ENCODE measurements at regions not wholly inside any gene's neighbourhood (a gene's known extent, or its start where the extent isn't known, plus 50 kb on each side); places are given as distances from the start of the nearest gene placed in this dataset.

DNA sequence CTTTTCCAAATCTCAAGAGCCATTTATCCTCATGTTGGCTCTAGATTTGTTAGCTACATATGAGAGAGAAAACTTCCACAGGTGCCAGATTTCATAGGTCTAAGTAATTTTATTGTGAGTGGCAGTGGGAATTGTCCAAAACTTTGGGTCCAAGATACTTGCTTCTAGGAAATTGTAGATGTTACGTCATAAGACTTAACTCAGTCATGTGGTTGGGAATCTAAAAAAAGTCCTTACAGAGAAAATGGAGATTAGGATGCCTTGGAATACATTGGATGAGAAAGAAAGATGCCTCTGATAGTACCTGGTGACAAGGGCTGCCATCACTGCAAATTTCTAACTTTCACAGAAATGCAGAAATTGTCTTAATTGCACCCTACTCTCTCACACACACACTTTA lies 506.5 kb downstream of the C4orf33 start:
- H3K79me1 ChIP-seq (ENCODE audit: low read depth, low read length) = no peaks in the 10 kb centered on the region
- H2BK12ac ChIP-seq (ENCODE audit: low read length) = no peak overlapping the region
- H3K14ac ChIP-seq (ENCODE audit: low read length) = no peak overlapping the region
- H2AFZ ChIP-seq (ENCODE audit: low read length) = no peak overlapping the region
- no peak overlapping the region for H3K9ac ChIP-seq (ENCODE audit: low read depth, low read length, poor library complexity)
- H3K4me2 ChIP-seq (ENCODE audit: insufficient read depth, low read length, poor library complexity, severe bottlenecking) = no peak overlapping the region
- no peak overlapping the region for H2BK15ac ChIP-seq (ENCODE audit: low read length)
- no peak overlapping the region for H3K23ac ChIP-seq (ENCODE audit: low read depth, low read length, poor library complexity)
- no peak overlapping the region for H4K8ac ChIP-seq (ENCODE audit: low read depth, low read length)
- no peaks in the 10 kb centered on the region for H3K36me3 ChIP-seq (replicated peaks in 1 of 2; ENCODE audit: control insufficient read depth in 2 of 2, insufficient read depth in 2 of 2, low read length in 2 of 2)
- no peak overlapping the region for H3K27ac ChIP-seq (replicated peaks; ENCODE audit: low read length)
- DNase-seq (ENCODE audit: low spot score) = no peak
- H2BK5ac ChIP-seq (ENCODE audit: low read length) = no peak overlapping the region
- no peak overlapping the region for H3K4me3 ChIP-seq (ENCODE audit: low read length in 2 of 2)
- H3K9me3 ChIP-seq (replicated peaks in 1 of 2; ENCODE audit: control insufficient read depth in 2 of 2, insufficient read depth in 1 of 2, low read depth in 1 of 2, low read length in 2 of 2) = no peaks in the 10 kb centered on the region
- WGBS, 2 donors (ENCODE audit: extremely low coverage in 2 of 2, insufficient read length in 2 of 2, insufficient replicate concordance in 1 of 2) = no CpG with 5 or more reads among the region's 1 CpG
- H3K4ac ChIP-seq (ENCODE audit: low read length) = no peak overlapping the region
- H3K4me1 ChIP-seq (ENCODE audit: control insufficient read depth in 2 of 2, insufficient read depth in 1 of 2, low read depth in 1 of 2, low read length in 2 of 2) = no peaks in the 10 kb centered on the region
- H4K91ac ChIP-seq (ENCODE audit: low read depth, low read length, poor library complexity) = no peak overlapping the region
- H2AK5ac ChIP-seq (ENCODE audit: low read depth, low read length) = no peak overlapping the region
- H3K27me3 ChIP-seq (ENCODE audit: control insufficient read depth in 3 of 3, insufficient read depth in 3 of 3, low read depth in 1 of 3, low read length in 3 of 3) = no peaks in the 10 kb centered on the region
- H2BK120ac ChIP-seq (ENCODE audit: low read depth, low read length) = no peak overlapping the region
- H3K18ac ChIP-seq (ENCODE audit: low read length) = no peak overlapping the region

DNA sequence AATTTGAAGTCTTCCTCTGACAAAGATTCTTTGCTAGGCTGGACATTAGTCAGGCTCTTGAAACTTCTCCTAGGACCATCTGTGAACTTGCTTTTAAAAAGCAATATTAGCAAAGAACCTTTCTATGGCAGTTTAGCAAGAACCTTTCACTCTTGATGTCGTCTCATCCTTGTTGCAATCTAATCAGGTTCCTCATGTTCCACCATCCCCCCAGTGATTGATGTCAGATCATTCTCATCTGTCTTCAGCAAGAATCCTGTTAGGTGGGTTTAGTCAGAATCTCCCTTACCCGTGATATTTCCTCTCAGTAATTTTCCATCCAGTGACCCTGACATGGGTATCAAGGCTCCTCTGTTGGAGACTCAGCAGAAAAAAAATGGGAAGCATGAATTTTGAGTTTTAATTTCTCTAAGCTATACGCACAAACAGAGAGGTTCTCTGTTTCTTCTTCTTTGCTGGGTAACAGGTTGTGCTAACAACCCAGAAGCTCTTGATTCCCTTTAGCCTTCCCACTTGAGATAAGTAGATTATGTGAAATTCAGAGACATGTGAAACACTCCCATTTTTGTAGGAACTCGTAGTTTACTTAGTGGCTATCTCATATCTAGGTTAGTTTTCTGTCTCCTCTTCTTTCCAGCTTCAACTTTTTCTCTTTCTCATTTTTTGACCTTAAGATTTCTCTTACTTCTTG lies 507.4 kb downstream of the C4orf33 start:
- Histone ChIP-seq H3K36me3 (replicated peaks in 1 of 2; ENCODE audit: control insufficient read depth in 2 of 2, insufficient read depth in 2 of 2, low read length in 2 of 2) (no peaks in the 10 kb centered on the region), H3K4me1 (ENCODE audit: control insufficient read depth in 2 of 2, insufficient read depth in 1 of 2, low read depth in 1 of 2, low read length in 2 of 2) (no peaks in the 10 kb centered on the region), H2BK5ac (ENCODE audit: low read length) (no peak overlapping the region), H2AFZ (ENCODE audit: low read length) (no peak overlapping the region), H3K23ac (ENCODE audit: low read depth, low read length, poor library complexity) (no peak overlapping the region), H3K27ac (replicated peaks; ENCODE audit: low read length) (no peak overlapping the region), H3K4me3 (ENCODE audit: low read length in 2 of 2) (no peak overlapping the region), H3K9me3 (replicated peaks in 1 of 2; ENCODE audit: control insufficient read depth in 2 of 2, insufficient read depth in 1 of 2, low read depth in 1 of 2, low read length in 2 of 2) (no peaks in the 10 kb centered on the region), H3K18ac (ENCODE audit: low read length) (no peak overlapping the region), H2BK120ac (ENCODE audit: low read depth, low read length) (no peak overlapping the region), H4K8ac (ENCODE audit: low read depth, low read length) (no peak overlapping the region), H2BK12ac (ENCODE audit: low read length) (no peak overlapping the region), H2BK15ac (ENCODE audit: low read length) (no peak overlapping the region), H3K4me2 (ENCODE audit: insufficient read depth, low read length, poor library complexity, severe bottlenecking) (no peak overlapping the region), H3K9ac (ENCODE audit: low read depth, low read length, poor library complexity) (no peak overlapping the region), H3K27me3 (ENCODE audit: control insufficient read depth in 3 of 3, insufficient read depth in 3 of 3, low read depth in 1 of 3, low read length in 3 of 3) (no peaks in the 10 kb centered on the region), H3K79me1 (ENCODE audit: low read depth, low read length) (no peaks in the 10 kb centered on the region), H2AK5ac (ENCODE audit: low read depth, low read length) (no peak overlapping the region), H3K4ac (ENCODE audit: low read length) (no peak overlapping the region), H3K14ac (ENCODE audit: low read length) (no peak overlapping the region), H4K91ac (ENCODE audit: low read depth, low read length, poor library complexity) (no peak overlapping the region)
- no peak for DNase-seq (ENCODE audit: low spot score)
- WGBS, 2 donors (ENCODE audit: extremely low coverage in 2 of 2, insufficient read length in 2 of 2, insufficient replicate concordance in 1 of 2) = no CpG with 5 or more reads among the region's 4 CpGs

DNA sequence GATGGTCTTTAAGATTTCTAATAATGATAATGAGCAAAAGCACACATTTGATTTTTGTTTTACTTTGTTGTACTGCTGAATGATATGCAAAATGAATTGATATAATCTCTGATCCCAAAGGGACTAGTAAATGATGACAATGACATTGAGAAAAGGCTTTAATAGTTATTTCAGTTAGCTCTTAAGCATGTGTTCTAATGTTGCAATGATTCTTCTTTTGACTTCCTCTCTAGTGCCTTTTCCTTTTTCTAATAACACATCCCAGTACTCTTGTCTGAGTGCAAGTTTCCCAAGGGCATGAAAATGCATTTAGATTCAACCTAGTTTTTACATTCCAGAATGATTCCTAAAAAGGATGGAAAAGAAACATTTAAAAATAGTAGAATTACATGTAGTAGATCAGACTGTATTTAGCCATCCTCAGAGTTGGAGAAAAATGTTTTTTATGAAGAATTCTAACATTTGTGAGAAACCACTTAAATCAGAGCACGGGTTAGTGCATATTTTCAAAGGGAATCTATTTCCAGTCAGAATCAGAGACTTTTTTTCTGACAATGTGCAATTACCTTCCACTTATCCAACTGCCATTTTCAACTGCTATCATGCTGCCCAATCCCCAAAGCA lies 508.8 kb downstream of the C4orf33 start:
- Histone ChIP-seq H2BK15ac (ENCODE audit: low read length) (no peak overlapping the region), H2AK5ac (ENCODE audit: low read depth, low read length) (no peak overlapping the region), H3K9ac (ENCODE audit: low read depth, low read length, poor library complexity) (no peak overlapping the region), H3K79me1 (ENCODE audit: low read depth, low read length) (no peaks in the 10 kb centered on the region), H4K91ac (ENCODE audit: low read depth, low read length, poor library complexity) (no peak overlapping the region), H2BK5ac (ENCODE audit: low read length) (no peak overlapping the region), H4K8ac (ENCODE audit: low read depth, low read length) (no peak overlapping the region), H2BK120ac (ENCODE audit: low read depth, low read length) (no peak overlapping the region), H3K27ac (replicated peaks; ENCODE audit: low read length) (no peak overlapping the region), H2AFZ (ENCODE audit: low read length) (no peak overlapping the region), H3K9me3 (replicated peaks in 1 of 2; ENCODE audit: control insufficient read depth in 2 of 2, insufficient read depth in 1 of 2, low read depth in 1 of 2, low read length in 2 of 2) (no peaks in the 10 kb centered on the region), H3K14ac (ENCODE audit: low read length) (no peak overlapping the region), H3K4me3 (ENCODE audit: low read length in 2 of 2) (no peak overlapping the region), H3K4me1 (ENCODE audit: control insufficient read depth in 2 of 2, insufficient read depth in 1 of 2, low read depth in 1 of 2, low read length in 2 of 2) (no peaks in the 10 kb centered on the region), H3K4ac (ENCODE audit: low read length) (no peak overlapping the region), H3K36me3 (replicated peaks in 1 of 2; ENCODE audit: control insufficient read depth in 2 of 2, insufficient read depth in 2 of 2, low read length in 2 of 2) (no peaks in the 10 kb centered on the region), H3K4me2 (ENCODE audit: insufficient read depth, low read length, poor library complexity, severe bottlenecking) (no peak overlapping the region), H2BK12ac (ENCODE audit: low read length) (no peak overlapping the region), H3K23ac (ENCODE audit: low read depth, low read length, poor library complexity) (no peak overlapping the region), H3K18ac (ENCODE audit: low read length) (no peak overlapping the region), H3K27me3 (ENCODE audit: control insufficient read depth in 3 of 3, insufficient read depth in 3 of 3, low read depth in 1 of 3, low read length in 3 of 3) (no peaks in the 10 kb centered on the region)
- no peak for DNase-seq (ENCODE audit: low spot score)
- WGBS, 2 donors (ENCODE audit: extremely low coverage in 2 of 2, insufficient read length in 2 of 2, insufficient replicate concordance in 1 of 2) = no CpG with 5 or more reads among the region's 1 CpG

DNA sequence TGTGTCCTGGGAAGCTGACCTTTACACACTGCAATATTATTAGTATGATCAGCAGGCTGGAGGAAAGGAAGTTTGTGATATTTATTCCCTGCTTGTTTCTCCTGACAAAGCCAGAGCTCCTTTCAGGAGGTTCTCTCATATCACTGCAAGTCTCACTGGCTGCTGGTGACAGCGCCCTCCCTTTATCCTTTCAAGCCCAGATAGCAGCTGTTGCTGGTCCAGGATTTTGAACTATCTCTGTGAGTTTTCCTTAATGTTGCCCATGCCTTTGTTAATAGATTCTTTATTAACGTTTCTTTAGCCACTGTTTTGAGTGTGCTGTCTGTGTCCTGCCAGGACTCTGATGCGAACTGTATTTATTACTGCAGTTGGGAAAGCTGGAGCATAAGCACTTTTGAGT lies 518.7 kb downstream of the C4orf33 start:
- Histone ChIP-seq H3K27me3 (ENCODE audit: control insufficient read depth in 3 of 3, insufficient read depth in 3 of 3, low read depth in 1 of 3, low read length in 3 of 3) (no peaks in the 10 kb centered on the region), H3K9ac (ENCODE audit: low read depth, low read length, poor library complexity) (no peak overlapping the region), H3K79me1 (ENCODE audit: low read depth, low read length) (no peaks in the 10 kb centered on the region), H4K91ac (ENCODE audit: low read depth, low read length, poor library complexity) (no peak overlapping the region), H3K4me1 (ENCODE audit: control insufficient read depth in 2 of 2, insufficient read depth in 1 of 2, low read depth in 1 of 2, low read length in 2 of 2) (no peaks in the 10 kb centered on the region), H2BK5ac (ENCODE audit: low read length) (no peak overlapping the region), H3K4me3 (ENCODE audit: low read length in 2 of 2) (no peak overlapping the region), H3K9me3 (replicated peaks in 1 of 2; ENCODE audit: control insufficient read depth in 2 of 2, insufficient read depth in 1 of 2, low read depth in 1 of 2, low read length in 2 of 2) (no peaks in the 10 kb centered on the region), H2AFZ (ENCODE audit: low read length) (peak overlapping the region; percentile 75), H4K8ac (ENCODE audit: low read depth, low read length) (no peak overlapping the region), H3K4me2 (ENCODE audit: insufficient read depth, low read length, poor library complexity, severe bottlenecking) (no peak overlapping the region), H3K18ac (ENCODE audit: low read length) (no peak overlapping the region), H2BK15ac (ENCODE audit: low read length) (no peak overlapping the region), H2AK5ac (ENCODE audit: low read depth, low read length) (no peak overlapping the region), H2BK120ac (ENCODE audit: low read depth, low read length) (no peak overlapping the region), H2BK12ac (ENCODE audit: low read length) (no peak overlapping the region), H3K23ac (ENCODE audit: low read depth, low read length, poor library complexity) (no peak overlapping the region), H3K14ac (ENCODE audit: low read length) (no peak overlapping the region), H3K4ac (ENCODE audit: low read length) (no peak overlapping the region), H3K27ac (replicated peaks; ENCODE audit: low read length) (no peak overlapping the region), H3K36me3 (replicated peaks in 1 of 2; ENCODE audit: control insufficient read depth in 2 of 2, insufficient read depth in 2 of 2, low read length in 2 of 2) (no peaks in the 10 kb centered on the region)
- DNase-seq (ENCODE audit: low spot score) = peak; percentile 5
- no CpG with 5 or more reads among the region's 3 CpGs for WGBS, 2 donors (ENCODE audit: extremely low coverage in 2 of 2, insufficient read length in 2 of 2, insufficient replicate concordance in 1 of 2)

Data from neuronal stem cell (in vitro differentiated cells).